Thoracic aorta (tissue), 2 donors: ENCODE measurements at regions not wholly inside any gene's neighbourhood (a gene's known extent, or its start where the extent isn't known, plus 50 kb on each side); places are given as distances from the start of the nearest gene placed in this dataset.

Experiments
- ATAC-seq: fragments of 150-250 bp; one replicate; pipeline ENCODE4 v1.8.0; 2017; ENCODE audit warnings: low read depth; ENCODE audit not compliant: insufficient number of reproducible peaks, low FRiP score
- DNase-seq: peaks from one replicate; pipeline ENCODE4 v3.0.0-alpha.2; 2020; ENCODE audit warnings: low spot score
- H3K27ac ChIP-seq, 2 donors: fragments of 200-600 bp; sonication (generic); 1 replicate in 1 of 2; 2 replicates in 1 of 2; pipeline ENCODE4 v1.5.1; 2016; ENCODE audit warnings: mild to moderate bottlenecking in 2 of 2, moderate library complexity in 2 of 2
- H3K27me3 ChIP-seq: fragments of 200-600 bp; sonication (generic); replicated peaks from 2 replicates; pipeline ENCODE4 v1.6.0; 2016; ENCODE audit warnings: mild to moderate bottlenecking; ENCODE audit not compliant: insufficient read depth
- H3K36me3 ChIP-seq: fragments of 200-600 bp; sonication (generic); one replicate; pipeline ENCODE4 v1.5.1; 2016
- H3K4me1 ChIP-seq, 2 donors: fragments of 200-600 bp; sonication (generic); 1 replicate in 1 of 2; 2 replicates in 1 of 2; pipeline versions ENCODE4 v1.5.1 to v1.6.0; 2016; ENCODE audit warnings: low read depth in 2 of 2, mild to moderate bottlenecking in 1 of 2; ENCODE audit not compliant: control insufficient read depth in 1 of 2
- H3K4me3 ChIP-seq: fragments of 200-600 bp; sonication (generic); 2 replicates; pipeline ENCODE4 v1.5.1; 2016; ENCODE audit warnings: mild to moderate bottlenecking
- H3K9me3 ChIP-seq: fragments of 200-600 bp; sonication (generic); 2 replicates; pipeline ENCODE4 v1.5.1; 2016
- TF ChIP-seq, protein P1 (sequence below): fragments of 200-600 bp; sonication (generic); IDR thresholded peaks from one replicate; pipeline ENCODE4 v1.5.1; 2019; ENCODE audit warnings: antibody characterized with exemption

DNA sequence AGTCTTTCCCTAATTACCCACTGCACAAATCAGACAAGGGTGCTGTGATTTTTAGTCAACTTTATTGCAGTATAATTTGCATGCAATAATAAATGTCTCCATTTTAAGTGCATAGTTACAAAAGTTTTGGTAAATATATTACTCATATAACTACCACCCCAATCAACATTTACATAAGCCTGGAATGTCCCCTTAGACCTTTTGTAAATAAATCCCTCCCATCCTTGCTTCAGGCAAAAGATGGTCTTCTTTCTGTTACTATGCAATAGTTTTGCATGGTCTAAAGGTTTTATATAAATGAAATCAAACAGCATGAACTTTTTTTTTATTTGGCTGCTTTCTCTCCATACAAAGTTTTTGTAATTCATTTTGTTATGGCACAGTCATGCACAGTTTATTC is 235.4 kb downstream of the PYDC2 start:
- TF ChIP-seq, protein P1, sequence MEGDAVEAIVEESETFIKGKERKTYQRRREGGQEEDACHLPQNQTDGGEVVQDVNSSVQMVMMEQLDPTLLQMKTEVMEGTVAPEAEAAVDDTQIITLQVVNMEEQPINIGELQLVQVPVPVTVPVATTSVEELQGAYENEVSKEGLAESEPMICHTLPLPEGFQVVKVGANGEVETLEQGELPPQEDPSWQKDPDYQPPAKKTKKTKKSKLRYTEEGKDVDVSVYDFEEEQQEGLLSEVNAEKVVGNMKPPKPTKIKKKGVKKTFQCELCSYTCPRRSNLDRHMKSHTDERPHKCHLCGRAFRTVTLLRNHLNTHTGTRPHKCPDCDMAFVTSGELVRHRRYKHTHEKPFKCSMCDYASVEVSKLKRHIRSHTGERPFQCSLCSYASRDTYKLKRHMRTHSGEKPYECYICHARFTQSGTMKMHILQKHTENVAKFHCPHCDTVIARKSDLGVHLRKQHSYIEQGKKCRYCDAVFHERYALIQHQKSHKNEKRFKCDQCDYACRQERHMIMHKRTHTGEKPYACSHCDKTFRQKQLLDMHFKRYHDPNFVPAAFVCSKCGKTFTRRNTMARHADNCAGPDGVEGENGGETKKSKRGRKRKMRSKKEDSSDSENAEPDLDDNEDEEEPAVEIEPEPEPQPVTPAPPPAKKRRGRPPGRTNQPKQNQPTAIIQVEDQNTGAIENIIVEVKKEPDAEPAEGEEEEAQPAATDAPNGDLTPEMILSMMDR = no peak
- no peaks in the 10 kb centered on the region for H3K4me1 ChIP-seq
- DNase-seq = no peak
- no peak for ATAC-seq
- H3K27me3 ChIP-seq = no peaks in the 10 kb centered on the region
- H3K36me3 ChIP-seq = no peaks in the 10 kb centered on the region
- H3K4me3 ChIP-seq = no peak overlapping the region
- no peaks in the 10 kb centered on the region for H3K9me3 ChIP-seq
- H3K27ac ChIP-seq = no peak overlapping the region

DNA sequence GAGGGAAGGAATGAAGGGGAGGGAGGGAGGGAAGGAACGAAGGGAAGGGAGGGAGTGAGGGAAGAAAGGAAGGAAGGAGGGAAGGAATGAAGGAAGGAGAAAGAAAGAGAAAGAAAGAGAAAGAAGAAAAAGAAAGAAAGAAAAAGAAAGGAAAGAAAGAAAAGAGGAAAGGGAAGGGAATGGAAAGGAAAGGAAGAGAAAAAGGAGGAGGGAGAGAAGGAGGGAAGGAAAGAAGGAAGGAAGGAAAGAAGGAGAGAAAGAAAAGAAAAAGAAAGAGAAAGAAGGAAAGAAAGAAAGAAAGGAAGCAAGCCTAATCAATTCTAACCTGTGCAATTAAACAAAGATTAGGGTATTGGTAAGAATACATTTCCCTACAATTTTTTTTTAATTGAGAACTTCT is 238.6 kb downstream of the PYDC2 start:
- DNase-seq (no peak), ATAC-seq (no peak)
- no peaks in the 10 kb centered on the region for H3K27me3 ChIP-seq
- no peak overlapping the region for H3K4me3 ChIP-seq
- TF ChIP-seq, protein P1 = no peak
- no peaks in the 10 kb centered on the region for H3K36me3 ChIP-seq
- H3K9me3 ChIP-seq = no peaks in the 10 kb centered on the region
- no peaks in the 10 kb centered on the region for H3K4me1 ChIP-seq
- no peak overlapping the region for H3K27ac ChIP-seq

DNA sequence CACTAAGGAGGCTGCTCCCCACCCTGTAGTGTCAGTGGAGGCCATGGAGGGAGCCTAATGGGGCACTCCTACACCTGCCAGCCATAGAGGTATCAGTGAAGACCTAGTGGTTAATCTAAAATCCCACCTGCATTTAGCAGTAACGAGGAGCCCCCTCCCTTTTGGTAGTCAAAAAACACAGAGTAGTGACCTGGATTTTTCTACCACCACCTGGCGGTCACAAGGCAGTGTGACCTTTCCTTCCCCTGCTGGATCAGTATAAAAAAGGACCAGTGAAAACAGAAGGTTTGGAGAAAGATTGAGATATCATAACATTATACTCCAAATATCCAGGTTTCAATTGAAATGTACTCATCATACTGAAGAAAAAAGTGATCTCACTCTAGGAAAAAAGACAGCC is 241.2 kb downstream of the PYDC2 start:
- no peak overlapping the region for H3K4me3 ChIP-seq
- H3K27ac ChIP-seq = no peak overlapping the region
- no peaks in the 10 kb centered on the region for H3K27me3 ChIP-seq
- ATAC-seq (no peak), DNase-seq (no peak)
- TF ChIP-seq, protein P1 = no peak
- no peaks in the 10 kb centered on the region for H3K9me3 ChIP-seq
- H3K36me3 ChIP-seq = no peaks in the 10 kb centered on the region
- H3K4me1 ChIP-seq = no peaks in the 10 kb centered on the region

DNA sequence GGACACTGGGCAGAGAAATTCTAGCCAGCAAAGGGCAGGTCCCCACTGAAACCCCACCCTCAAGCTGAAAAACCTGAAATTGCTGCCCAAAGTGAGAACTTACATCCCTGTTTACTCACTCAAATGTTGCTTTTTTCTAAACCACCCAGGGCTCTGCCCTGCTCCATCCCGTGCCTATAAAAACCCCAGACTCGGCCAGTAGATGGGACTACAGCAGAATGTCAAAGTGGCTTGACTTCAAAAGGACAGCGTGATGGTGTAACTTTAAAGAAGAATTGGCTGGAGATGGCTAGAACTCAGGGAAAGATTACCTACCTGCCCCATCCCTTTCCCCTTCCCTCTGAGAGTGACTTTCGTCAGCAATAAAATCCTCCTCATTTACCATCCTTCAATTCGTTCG is 246.9 kb downstream of the PYDC2 start:
- TF ChIP-seq, protein P1 = no peak
- ATAC-seq = no peak
- no peak for DNase-seq

DNA sequence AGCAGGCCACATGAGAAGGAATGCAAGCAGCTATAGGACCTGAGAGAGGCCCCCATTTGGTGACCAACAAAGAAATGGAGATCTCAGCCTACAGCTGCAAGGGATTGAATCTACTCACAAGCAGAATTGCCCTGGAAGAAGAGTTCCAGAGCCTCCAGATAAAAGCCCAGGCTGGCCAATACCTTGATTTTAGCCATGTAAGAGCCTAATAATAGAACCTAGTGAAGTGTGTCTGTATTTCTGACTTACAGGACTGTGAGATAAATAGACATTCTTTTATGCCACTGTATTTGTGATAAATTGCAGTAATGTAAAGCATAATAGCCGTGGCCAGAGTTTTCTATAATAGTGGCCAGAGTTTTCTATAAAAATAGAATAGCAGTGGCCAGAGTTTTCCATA is 254.6 kb downstream of the PYDC2 start:
- H3K9me3 ChIP-seq = no peaks in the 10 kb centered on the region
- no peaks in the 10 kb centered on the region for H3K27me3 ChIP-seq
- DNase-seq = no peak
- no peaks in the 10 kb centered on the region for H3K36me3 ChIP-seq
- no peak for ATAC-seq
- H3K27ac ChIP-seq = no peak overlapping the region
- TF ChIP-seq, protein P1 = no peak
- H3K4me1 ChIP-seq = no peaks in the 10 kb centered on the region
- H3K4me3 ChIP-seq = no peak overlapping the region

More for the DNA sequence above, 246.9 kb downstream of the PYDC2 start:
- Histone ChIP-seq H3K27ac (no peak overlapping the region), H3K4me3 (no peak overlapping the region), H3K36me3 (no peaks in the 10 kb centered on the region), H3K4me1 (no peaks in the 10 kb centered on the region), H3K9me3 (no peaks in the 10 kb centered on the region), H3K27me3 (no peaks in the 10 kb centered on the region)
